ENCODE measurements at regions not wholly inside any gene's neighbourhood (a gene's known extent, or its start where the extent isn't known, plus 50 kb on each side); places are given as distances from the start of the nearest gene placed in this dataset.

DNA sequence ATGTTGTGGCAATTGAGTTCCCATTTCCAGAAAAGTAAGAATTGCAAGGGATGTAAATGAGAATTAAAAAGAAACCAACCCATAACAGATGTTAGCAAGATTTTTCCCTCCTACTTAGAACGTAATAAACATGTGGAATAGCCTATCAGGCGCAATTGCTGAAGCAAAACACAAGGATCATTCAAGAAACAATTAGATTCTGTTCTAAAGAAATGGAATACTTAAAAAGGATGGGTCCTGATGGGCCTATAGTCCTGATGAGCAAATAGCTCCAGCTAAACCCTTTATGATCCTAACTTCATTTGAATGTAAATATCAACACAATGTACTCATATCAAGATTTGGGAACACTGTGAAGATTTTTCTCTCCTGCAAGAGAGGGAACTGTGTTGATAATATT, 771.0 kb upstream of the CDH7 start:
- TF ChIP-seq, protein P1, sequence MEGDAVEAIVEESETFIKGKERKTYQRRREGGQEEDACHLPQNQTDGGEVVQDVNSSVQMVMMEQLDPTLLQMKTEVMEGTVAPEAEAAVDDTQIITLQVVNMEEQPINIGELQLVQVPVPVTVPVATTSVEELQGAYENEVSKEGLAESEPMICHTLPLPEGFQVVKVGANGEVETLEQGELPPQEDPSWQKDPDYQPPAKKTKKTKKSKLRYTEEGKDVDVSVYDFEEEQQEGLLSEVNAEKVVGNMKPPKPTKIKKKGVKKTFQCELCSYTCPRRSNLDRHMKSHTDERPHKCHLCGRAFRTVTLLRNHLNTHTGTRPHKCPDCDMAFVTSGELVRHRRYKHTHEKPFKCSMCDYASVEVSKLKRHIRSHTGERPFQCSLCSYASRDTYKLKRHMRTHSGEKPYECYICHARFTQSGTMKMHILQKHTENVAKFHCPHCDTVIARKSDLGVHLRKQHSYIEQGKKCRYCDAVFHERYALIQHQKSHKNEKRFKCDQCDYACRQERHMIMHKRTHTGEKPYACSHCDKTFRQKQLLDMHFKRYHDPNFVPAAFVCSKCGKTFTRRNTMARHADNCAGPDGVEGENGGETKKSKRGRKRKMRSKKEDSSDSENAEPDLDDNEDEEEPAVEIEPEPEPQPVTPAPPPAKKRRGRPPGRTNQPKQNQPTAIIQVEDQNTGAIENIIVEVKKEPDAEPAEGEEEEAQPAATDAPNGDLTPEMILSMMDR (IDR thresholded peaks at IDR 0.05), result no peak
- Mint-ChIP-seq H3K27me3 (ENCODE audit: insufficient read depth) (no peaks in the 10 kb centered on the region), H3K27ac (no peak overlapping the region), H3K4me3 (no peak overlapping the region), H3K4me1 (ENCODE audit: low read depth) (no peaks in the 10 kb centered on the region), H3K9me3 (peaks cover 12% of the 10 kb centered on the region), H3K36me3 (ENCODE audit: low read depth) (no peaks in the 10 kb centered on the region)
- no peak for DNase-seq

DNA sequence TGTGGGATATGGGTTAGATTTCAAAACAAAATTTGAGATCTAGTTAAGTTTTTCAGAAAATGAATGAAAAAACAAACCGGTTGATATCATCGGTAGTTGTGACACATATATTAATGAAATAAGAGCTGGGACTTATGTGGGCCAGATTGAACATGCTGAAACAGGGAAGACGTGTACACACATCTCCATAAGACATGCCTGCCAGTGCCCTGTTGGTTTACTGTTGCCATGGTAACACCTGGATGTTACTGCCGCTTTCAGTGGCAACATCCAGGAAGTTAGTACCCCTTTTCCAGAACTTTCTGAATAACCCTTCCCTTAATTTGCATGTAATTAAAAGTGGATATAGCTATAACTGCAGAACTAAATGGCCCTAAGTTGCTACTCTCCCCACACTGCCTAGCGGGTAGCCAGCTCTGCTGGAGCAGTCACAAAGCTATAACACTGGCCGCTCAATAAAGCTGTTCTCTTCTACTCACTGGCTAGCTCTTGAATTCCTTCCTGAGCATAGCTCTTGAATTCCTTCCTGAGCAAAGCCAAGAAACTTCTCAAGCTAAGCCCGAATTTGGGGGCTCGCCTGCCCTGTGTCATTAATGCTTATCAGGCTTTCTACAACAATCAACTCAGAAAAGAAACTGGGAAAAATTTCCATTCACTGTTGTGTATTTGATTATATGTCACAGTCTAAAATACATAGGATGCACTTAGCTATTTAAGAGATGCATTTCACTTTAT, 776.3 kb upstream of the CDH7 start:
- TF ChIP-seq, protein P1 (IDR thresholded peaks at IDR 0.05), result no peak
- H3K4me3 Mint-ChIP-seq, result no peak overlapping the region
- no peak overlapping the region for H3K27ac Mint-ChIP-seq
- H3K9me3 Mint-ChIP-seq, result peaks cover 12% of the 10 kb centered on the region; the same call in 1 of the 2 replicates
- H3K4me1 Mint-ChIP-seq (ENCODE audit: low read depth), result no peaks in the 10 kb centered on the region
- no peaks in the 10 kb centered on the region for H3K36me3 Mint-ChIP-seq (ENCODE audit: low read depth)
- H3K27me3 Mint-ChIP-seq (ENCODE audit: insufficient read depth), result no peaks in the 10 kb centered on the region
- no peak for DNase-seq

DNA sequence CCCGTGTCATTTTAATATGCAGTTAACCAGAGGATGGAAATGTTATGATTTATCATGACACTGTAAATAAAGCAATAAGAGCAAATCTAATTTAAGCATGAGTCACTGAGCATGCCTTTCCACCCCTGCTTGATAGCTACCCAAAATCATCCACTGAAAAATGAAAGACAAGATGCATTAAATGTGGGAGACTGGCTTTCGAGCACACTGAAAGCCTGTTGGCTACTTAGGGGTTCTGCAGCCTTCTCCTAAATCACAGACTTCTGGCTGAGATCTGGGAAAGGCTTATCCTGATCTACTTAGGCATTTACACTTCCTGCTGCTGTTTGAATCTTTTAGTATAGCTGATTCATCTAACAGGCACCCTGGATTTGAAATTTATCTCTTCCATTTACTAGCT, 778.3 kb upstream of the CDH7 start:
- Mint-ChIP-seq H3K4me1 (ENCODE audit: low read depth) (no peaks in the 10 kb centered on the region), H3K9me3 (peaks cover 12% of the 10 kb centered on the region; the same call in 1 of the 2 replicates), H3K36me3 (ENCODE audit: low read depth) (no peaks in the 10 kb centered on the region), H3K27me3 (ENCODE audit: insufficient read depth) (no peaks in the 10 kb centered on the region), H3K4me3 (no peak overlapping the region), H3K27ac (no peak overlapping the region)
- no peak for DNase-seq
- TF ChIP-seq, protein P1 (IDR thresholded peaks at IDR 0.05), result no peak

DNA sequence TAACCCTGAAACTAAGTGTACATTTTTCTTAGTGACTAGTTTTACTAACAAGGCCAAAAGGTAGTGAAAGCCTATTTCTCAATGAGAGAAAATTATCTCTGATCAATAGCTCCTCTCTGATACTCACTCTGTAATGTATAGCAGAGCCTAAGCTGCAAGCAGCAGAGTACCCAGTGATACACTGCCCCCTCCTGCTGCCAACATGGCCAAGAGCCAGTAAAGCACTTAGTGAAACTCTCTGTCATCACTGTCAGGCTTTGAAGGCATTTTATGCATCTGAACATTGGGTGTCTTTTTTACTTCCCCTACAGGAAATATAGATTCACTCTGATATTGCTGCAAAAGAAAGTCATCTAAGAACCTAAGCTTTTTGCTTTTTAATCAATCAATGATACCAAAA, 784.1 kb upstream of the CDH7 start:
- Mint-ChIP-seq H3K27me3 (ENCODE audit: insufficient read depth) (no peaks in the 10 kb centered on the region; the same call in 1 of the 2 replicates), H3K4me3 (no peak overlapping the region), H3K4me1 (ENCODE audit: low read depth) (no peaks in the 10 kb centered on the region), H3K36me3 (ENCODE audit: low read depth) (no peaks in the 10 kb centered on the region), H3K27ac (no peak overlapping the region), H3K9me3 (no peaks in the 10 kb centered on the region; the same call in none of the 2 replicates)
- DNase-seq, result no peak
- TF ChIP-seq, protein P1 (IDR thresholded peaks at IDR 0.05), result no peak

DNA sequence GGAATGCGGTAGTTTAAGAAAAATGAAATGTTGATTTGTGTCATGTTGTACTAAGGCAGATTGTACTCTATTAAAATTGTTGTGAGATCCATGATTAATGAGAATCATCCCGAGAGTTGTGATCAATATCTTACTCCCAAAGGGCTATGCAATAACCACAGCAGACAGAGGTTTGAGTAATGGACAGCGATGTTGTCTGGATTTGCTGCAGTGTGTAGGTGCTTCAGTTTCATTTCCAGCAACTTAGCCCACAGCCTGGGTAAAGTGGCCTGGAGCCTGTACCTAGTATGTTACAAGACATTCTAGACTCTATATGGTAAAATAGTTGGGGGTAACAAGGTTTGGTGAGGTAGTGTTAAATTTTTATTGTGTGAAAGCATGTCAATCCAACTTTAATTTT, 794.3 kb upstream of the CDH7 start:
- no peaks in the 10 kb centered on the region for H3K36me3 Mint-ChIP-seq (ENCODE audit: low read depth)
- TF ChIP-seq, protein P1 (IDR thresholded peaks at IDR 0.05), result no peak
- DNase-seq, result no peak
- no peak overlapping the region for H3K4me3 Mint-ChIP-seq
- H3K27me3 Mint-ChIP-seq (ENCODE audit: insufficient read depth), result no peaks in the 10 kb centered on the region
- peaks cover 24% of the 10 kb centered on the region for H3K9me3 Mint-ChIP-seq
- no peak overlapping the region for H3K27ac Mint-ChIP-seq
- no peaks in the 10 kb centered on the region for H3K4me1 Mint-ChIP-seq (ENCODE audit: low read depth)
